ENCODE measurements at regions not wholly inside any gene's neighbourhood (a gene's known extent, or its start where the extent isn't known, plus 50 kb on each side); places are given as distances from the start of the nearest gene placed in this dataset.

GRCh38 chr3:166575161-166575560, 737.9 kb upstream of the BCHE start:
- no peak for TF ChIP-seq EZH2 (IDR thresholded peaks at IDR 0.05; ENCODE audit: insufficient read depth, poor library complexity, severe bottlenecking)
- no peak for TF ChIP-seq EZH2phosphoT487 (IDR thresholded peaks at IDR 0.05; ENCODE audit: insufficient read depth, low read depth)
